ENCODE measurements at regions not wholly inside any gene's neighbourhood (a gene's known extent, or its start where the extent isn't known, plus 50 kb on each side); places are given as distances from the start of the nearest gene placed in this dataset.

- Histone ChIP-seq H3K4me1 (ENCODE audit: control insufficient read depth in 1 of 2, low read depth in 2 of 2) (no peaks in the 10 kb centered on the region), H3K36me3 (no peaks in the 10 kb centered on the region), H3K27me3 (replicated peaks; ENCODE audit: insufficient read depth) (no peaks in the 10 kb centered on the region), H3K4me3 (no peak overlapping the region), H3K27ac (no peak overlapping the region), H3K9me3 (no peaks in the 10 kb centered on the region)
- DNase-seq (ENCODE audit: low spot score) (no peak), ATAC-seq (ENCODE audit: insufficient number of reproducible peaks, low FRiP score, low read depth) (no peak)
- no peak for TF ChIP-seq CTCF (IDR thresholded peaks at IDR 0.05)
These were observed 56.8 kb upstream of the GRIA4 start for GRCh38 chr11:105553025-105553424.

- ATAC-seq (ENCODE audit: insufficient number of reproducible peaks, low FRiP score, low read depth) = no peak
- H3K9me3 ChIP-seq = no peaks in the 10 kb centered on the region
- DNase-seq (ENCODE audit: low spot score) = no peak
- H3K4me3 ChIP-seq = no peak overlapping the region
- TF ChIP-seq CTCF (IDR thresholded peaks at IDR 0.05) = no peak
- H3K4me1 ChIP-seq (ENCODE audit: control insufficient read depth in 1 of 2, low read depth in 2 of 2) = no peaks in the 10 kb centered on the region
- H3K27me3 ChIP-seq (replicated peaks; ENCODE audit: insufficient read depth) = no peaks in the 10 kb centered on the region
- H3K36me3 ChIP-seq = no peaks in the 10 kb centered on the region
- no peak overlapping the region for H3K27ac ChIP-seq
These were observed 61.5 kb upstream of the GRIA4 start for GRCh38 chr11:105548359-105548758.

DNA sequence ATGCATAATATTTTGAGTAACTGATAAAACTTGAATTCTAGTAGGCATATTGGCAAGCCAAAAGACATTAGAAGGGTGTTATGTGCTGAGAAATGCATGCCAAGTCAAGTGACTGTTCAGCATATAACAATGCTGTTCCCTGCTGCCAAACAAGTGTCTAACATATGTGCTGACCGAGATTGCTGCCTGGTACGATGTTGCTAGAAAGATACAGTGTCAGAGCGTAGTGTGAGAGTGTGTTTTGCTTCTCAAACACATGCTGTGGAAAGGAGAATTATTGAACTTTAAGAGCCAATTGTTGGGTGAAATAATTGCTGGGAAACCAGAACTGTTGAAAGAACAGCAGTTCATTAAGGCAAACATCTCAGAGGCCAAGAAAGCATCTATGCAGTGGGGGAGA is 71.3 kb upstream of the GRIA4 start:
- H3K27me3 ChIP-seq (replicated peaks; ENCODE audit: insufficient read depth) = no peaks in the 10 kb centered on the region
- ATAC-seq (ENCODE audit: insufficient number of reproducible peaks, low FRiP score, low read depth) = no peak
- TF ChIP-seq CTCF (IDR thresholded peaks at IDR 0.05) = no peak
- no peaks in the 10 kb centered on the region for H3K4me1 ChIP-seq (ENCODE audit: control insufficient read depth in 1 of 2, low read depth in 2 of 2)
- no peak overlapping the region for H3K4me3 ChIP-seq
- H3K27ac ChIP-seq = no peak overlapping the region
- no peaks in the 10 kb centered on the region for H3K9me3 ChIP-seq
- H3K36me3 ChIP-seq = no peaks in the 10 kb centered on the region
- no peak for DNase-seq (ENCODE audit: low spot score)

GRCh38 chr11:105537531-105537930 is 72.3 kb upstream of the GRIA4 start:
- H3K27me3 ChIP-seq (replicated peaks; ENCODE audit: insufficient read depth) = no peaks in the 10 kb centered on the region
- ATAC-seq (ENCODE audit: insufficient number of reproducible peaks, low FRiP score, low read depth) (no peak), DNase-seq (ENCODE audit: low spot score) (no peak)
- H3K4me1 ChIP-seq (ENCODE audit: control insufficient read depth in 1 of 2, low read depth in 2 of 2) = no peaks in the 10 kb centered on the region
- H3K27ac ChIP-seq = no peak overlapping the region
- H3K9me3 ChIP-seq = no peaks in the 10 kb centered on the region
- TF ChIP-seq CTCF (IDR thresholded peaks at IDR 0.05) = no peak
- no peak overlapping the region for H3K4me3 ChIP-seq
- H3K36me3 ChIP-seq = no peaks in the 10 kb centered on the region

GRCh38 chr11:105524286-105524685 is 85.6 kb upstream of the GRIA4 start:
- TF ChIP-seq CTCF (IDR thresholded peaks at IDR 0.05) = no peak
- DNase-seq (ENCODE audit: low spot score) = no peak
- Histone ChIP-seq H3K4me1 (ENCODE audit: control insufficient read depth in 1 of 2, low read depth in 2 of 2) (no peaks in the 10 kb centered on the region), H3K9me3 (no peaks in the 10 kb centered on the region), H3K36me3 (no peaks in the 10 kb centered on the region), H3K27ac (no peak overlapping the region), H3K27me3 (replicated peaks; ENCODE audit: insufficient read depth) (no peaks in the 10 kb centered on the region), H3K4me3 (no peak overlapping the region)
- ATAC-seq (ENCODE audit: insufficient number of reproducible peaks, low FRiP score, low read depth) = no peak

Measured in thoracic aorta (tissue), 2 donors.